Stomach (tissue), 8 donors: ENCODE measurements at regions not wholly inside any gene's neighbourhood (a gene's known extent, or its start where the extent isn't known, plus 50 kb on each side); places are given as distances from the start of the nearest gene placed in this dataset.
A peak's percentile ranks its signal among the peaks of the same experiment; 100 is the strongest.

Experiments used
- DNase-seq, 2 donors: peaks; one replicate each; pipeline versions ENCODE4 v3.0.0 to v3.0.0-alpha.2; 2013 to 2019
- H3K27ac ChIP-seq, 5 donors: fragments of 200-600 bp in 4 of 5; sonication (generic) in 4 of 5; one replicate each; pipeline ENCODE4 v1.5.1; 2013 to 2019; ENCODE audit warnings: mild to moderate bottlenecking in 1 of 5, moderate library complexity in 1 of 5
- H3K27me3 ChIP-seq, 3 donors: fragments of 200-600 bp; sonication (generic); one replicate each; pipeline ENCODE4 v1.5.1; 2017 to 2019; ENCODE audit warnings: mixed run types in 1 of 3
- H3K36me3 ChIP-seq, 4 donors: fragments of 200-600 bp; sonication (generic); 1 replicate in 3 of 4; 2 replicates in 1 of 4; pipeline ENCODE4 v1.5.1; 2016 to 2019
- H3K4me1 ChIP-seq, 4 donors: fragments of 200-600 bp; sonication (generic); one replicate each; pipeline ENCODE4 v1.5.1; 2016 to 2019
- H3K4me3 ChIP-seq, 4 donors: fragments of 200-600 bp; sonication (generic) in 3 of 4; one replicate each; pipeline ENCODE4 v1.5.1; 2016 to 2019; ENCODE audit warnings: mild to moderate bottlenecking in 1 of 4
- H3K9me3 ChIP-seq, 4 donors: fragments of 200-600 bp; sonication (generic); one replicate each; pipeline ENCODE4 v1.5.1; 2016 to 2019
- CTCF ChIP-seq, 7 experiments: fragments of 450-650 bp in 4 of 7; fragments of 200-600 bp in 3 of 7; sonication (generic) in 3 of 7; IDR thresholded peaks; one replicate each; pipeline ENCODE4 v1.5.1; 2016 to 2019; ENCODE audit warnings: antibody characterized with exemption in 7 of 7, control low read depth in 2 of 7, mild to moderate bottlenecking in 1 of 7
- EP300 ChIP-seq: sonication (generic); formaldehyde crosslinking; IDR thresholded peaks from one replicate; pipeline ENCODE4 v1.6.1; 2017; ENCODE audit warnings: antibody characterized with exemption
- POLR2A ChIP-seq, 4 donors: fragments of 450-650 bp; IDR thresholded peaks; one replicate each; pipeline ENCODE4 v1.6.1; 2016; ENCODE audit warnings: antibody characterized with exemption in 4 of 4, control low read depth in 2 of 4, mild to moderate bottlenecking in 1 of 4, moderate library complexity in 1 of 4
- POLR2AphosphoS5 ChIP-seq, 3 donors: sonication (generic); formaldehyde crosslinking; IDR thresholded peaks; one replicate each; pipeline ENCODE4 v1.6.1; 2016; ENCODE audit warnings: antibody characterized with exemption in 3 of 3
- WGBS, 5 donors: extraction: QIAGEN DNeasy Blood & Tissue Kit in 3 of 5; methylation state at CpG; one replicate each; pipeline versions ENCODE4 v1.1.5 to v1.1.7; 2013 to 2018; 5-methylcytosine and 5-hydroxymethylcytosine counted together
- intact Hi-C: fragments of 100-400 bp; cut with DNase I; formaldehyde crosslinking; loops from one replicate; pipeline ENCODE4 v1.15.1; 2023; ENCODE audit warnings: low total_unique reads
- donor health status: healthy with polysubstance abuse.
- donor health status: Bipolar disorder and iron deficiency.
- donor health status: healthy.

- Histone ChIP-seq H3K27me3 (no peaks in the 10 kb centered on the region), H3K36me3 (no peaks in the 10 kb centered on the region), H3K9me3 (no peaks in the 10 kb centered on the region), H3K27ac (no peak overlapping the region), H3K4me1 (no peaks in the 10 kb centered on the region), H3K4me3 (no peak overlapping the region)
- no peak for TF ChIP-seq POLR2A (IDR thresholded peaks at IDR 0.05)
- no peak for TF ChIP-seq CTCF (IDR thresholded peaks at IDR 0.05)
- TF ChIP-seq POLR2AphosphoS5 (IDR thresholded peaks at IDR 0.05) = no peak
- TF ChIP-seq EP300 = no peak
- WGBS, 5 donors = 58 to 77% (median 69%) methylated on average over 3 of the region's 3 CpGs
- intact Hi-C loops = no loop called here
- DNase-seq = no peak
Measured at GRCh38 chr2:67883316-67884087, 179.3 kb downstream of the C1D start.

- H3K4me1 ChIP-seq = peaks cover 0 to 16% (median 7%) of the 10 kb centered on the region in 4 donors
- intact Hi-C loops = no loop called here
- no peaks in the 10 kb centered on the region for H3K27me3 ChIP-seq
- H3K4me3 ChIP-seq = no peak overlapping the region
- H3K27ac ChIP-seq = no peak overlapping the region
- TF ChIP-seq EP300 = no peak
- no peak for TF ChIP-seq POLR2AphosphoS5 (IDR thresholded peaks at IDR 0.05)
- no peak for TF ChIP-seq CTCF (IDR thresholded peaks at IDR 0.05)
- no peak for TF ChIP-seq POLR2A (IDR thresholded peaks at IDR 0.05)
- H3K36me3 ChIP-seq = no peaks in the 10 kb centered on the region
- no peak for DNase-seq
- H3K9me3 ChIP-seq = no peaks in the 10 kb centered on the region
Measured at GRCh38 chr2:67888351-67889005, 174.3 kb downstream of the C1D start.

- WGBS, 5 donors = 81 to 100% (median 94%) methylated on average over 2 of the region's 2 CpGs
- peaks cover 0 to 16% (median 7%) of the 10 kb centered on the region in 4 donors for H3K4me1 ChIP-seq
- no peaks in the 10 kb centered on the region for H3K36me3 ChIP-seq
- no peak for DNase-seq
- no peak overlapping the region for H3K27ac ChIP-seq
- no peaks in the 10 kb centered on the region for H3K9me3 ChIP-seq
- no peaks in the 10 kb centered on the region for H3K27me3 ChIP-seq
- intact Hi-C loops = no loop called here
- H3K4me3 ChIP-seq = no peak overlapping the region
- TF ChIP-seq POLR2A (IDR thresholded peaks at IDR 0.05) (no peak), CTCF (IDR thresholded peaks at IDR 0.05) (no peak), POLR2AphosphoS5 (IDR thresholded peaks at IDR 0.05) (no peak), EP300 (no peak)
Measured at GRCh38 chr2:67889056-67889455, 173.7 kb downstream of the C1D start.

- Histone ChIP-seq H3K4me1 (peaks cover 0 to 16% (median 7%) of the 10 kb centered on the region in 4 donors), H3K27ac (no peak overlapping the region), H3K36me3 (no peaks in the 10 kb centered on the region), H3K4me3 (no peak overlapping the region), H3K27me3 (no peaks in the 10 kb centered on the region), H3K9me3 (no peaks in the 10 kb centered on the region)
- intact Hi-C loops = no loop called here
- TF ChIP-seq POLR2A (IDR thresholded peaks at IDR 0.05) = no peak
- TF ChIP-seq POLR2AphosphoS5 (IDR thresholded peaks at IDR 0.05) = peak in 1 of 3 donors; percentile 23
- TF ChIP-seq CTCF (IDR thresholded peaks at IDR 0.05) = no peak
- TF ChIP-seq EP300 = no peak
- peak in 1 of 2 donors; percentile 23 for DNase-seq
- 20 to 71% (median 28%) methylated on average over 1 of the region's 1 CpG for WGBS, 5 donors
Measured at GRCh38 chr2:67891642-67892041, 171.2 kb downstream of the C1D start.
